ENCODE measurements at regions not wholly inside any gene's neighbourhood (a gene's known extent, or its start where the extent isn't known, plus 50 kb on each side); places are given as distances from the start of the nearest gene placed in this dataset.

DNA sequence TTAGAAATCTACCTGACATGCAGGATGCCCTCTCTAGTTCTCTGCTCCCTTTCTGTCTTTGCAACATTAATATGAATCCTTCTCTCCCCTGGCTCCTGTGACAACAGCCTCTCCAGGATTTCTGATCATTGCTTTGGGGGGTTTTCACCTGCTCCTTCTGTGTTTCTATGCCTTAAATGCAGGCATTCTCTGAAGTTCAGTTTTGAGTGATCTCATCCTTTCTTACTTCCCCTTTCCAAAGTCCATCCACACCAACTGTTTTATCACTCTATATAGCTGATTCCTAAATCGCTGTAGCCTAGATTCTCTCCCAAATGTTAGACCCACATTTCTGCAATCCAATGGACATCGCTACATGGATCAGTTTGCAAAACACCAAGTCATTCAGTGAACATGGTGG is 330.7 kb upstream of the NCAM1 start:
- no peak for TF ChIP-seq CTCF (IDR thresholded peaks at IDR 0.05)
- H3K36me3 ChIP-seq, result no peaks in the 10 kb centered on the region
- H3K9me3 ChIP-seq, result no peaks in the 10 kb centered on the region
- no peak overlapping the region for H3K27ac ChIP-seq
- no peak overlapping the region for H3K4me3 ChIP-seq
- H3K4me1 ChIP-seq (ENCODE audit: control insufficient read depth in 1 of 2, low read depth in 2 of 2), result no peaks in the 10 kb centered on the region
- no peak for DNase-seq (ENCODE audit: low spot score)
- ATAC-seq (ENCODE audit: insufficient number of reproducible peaks, low FRiP score, low read depth), result no peak
- no peaks in the 10 kb centered on the region for H3K27me3 ChIP-seq (replicated peaks; ENCODE audit: insufficient read depth)

DNA sequence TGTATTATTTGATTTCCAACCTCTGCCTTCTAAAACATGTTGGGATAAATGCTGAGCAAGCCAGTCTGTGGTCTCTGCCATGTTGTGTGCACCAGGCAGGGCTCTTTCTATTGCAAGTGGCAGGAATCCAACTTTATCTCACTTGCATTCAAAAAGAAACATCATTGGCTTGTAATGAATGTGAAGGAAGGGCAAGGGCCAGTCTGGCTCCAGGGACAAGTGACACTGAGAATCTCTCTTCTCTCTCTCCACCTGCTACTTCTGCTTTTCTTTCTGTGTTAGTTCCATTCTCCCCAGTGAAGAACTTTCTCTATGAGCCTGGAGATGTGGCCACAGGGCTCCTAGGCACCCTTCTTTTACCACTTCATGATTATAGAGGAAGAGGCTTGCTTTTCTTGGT is 329.9 kb upstream of the NCAM1 start:
- no peaks in the 10 kb centered on the region for H3K36me3 ChIP-seq
- no peak for TF ChIP-seq CTCF (IDR thresholded peaks at IDR 0.05)
- no peak overlapping the region for H3K4me3 ChIP-seq
- ATAC-seq (ENCODE audit: insufficient number of reproducible peaks, low FRiP score, low read depth) (no peak), DNase-seq (ENCODE audit: low spot score) (no peak)
- H3K27ac ChIP-seq, result no peak overlapping the region
- no peaks in the 10 kb centered on the region for H3K9me3 ChIP-seq
- no peaks in the 10 kb centered on the region for H3K4me1 ChIP-seq (ENCODE audit: control insufficient read depth in 1 of 2, low read depth in 2 of 2)
- H3K27me3 ChIP-seq (replicated peaks; ENCODE audit: insufficient read depth), result no peaks in the 10 kb centered on the region

DNA sequence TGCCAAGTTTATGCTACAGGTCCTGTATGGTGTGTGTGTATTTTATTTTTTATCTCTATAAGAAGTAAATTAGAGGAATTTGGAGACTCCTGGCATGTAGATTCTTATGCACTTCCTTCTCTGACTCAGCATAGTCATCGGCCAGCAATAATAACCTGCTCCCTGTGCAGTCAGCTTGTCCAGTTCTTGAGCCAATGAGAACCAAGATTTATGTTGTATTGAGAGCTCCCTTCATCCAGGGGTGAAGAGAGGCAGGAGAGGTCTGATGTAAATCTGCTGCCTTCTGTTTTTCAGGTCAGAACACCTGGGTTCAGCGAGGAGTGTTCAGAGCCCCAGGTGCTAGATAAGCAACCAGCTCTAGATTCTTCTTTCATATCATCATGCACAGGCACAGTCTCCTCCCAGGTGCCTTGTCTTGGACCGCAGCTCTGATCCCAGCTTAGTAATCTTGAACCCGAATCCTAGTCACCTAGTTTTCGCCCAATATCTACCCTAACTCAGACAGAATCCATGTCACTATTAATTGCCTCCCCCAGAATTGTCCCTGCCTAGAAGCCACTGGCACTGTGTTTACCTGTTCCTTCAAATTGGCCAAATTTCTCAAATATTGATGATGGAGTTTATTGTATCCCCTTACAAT is 328.2 kb upstream of the NCAM1 start:
- Histone ChIP-seq H3K4me1 (ENCODE audit: control insufficient read depth in 1 of 2, low read depth in 2 of 2) (no peaks in the 10 kb centered on the region), H3K9me3 (no peaks in the 10 kb centered on the region), H3K27ac (no peak overlapping the region), H3K4me3 (no peak overlapping the region), H3K36me3 (no peaks in the 10 kb centered on the region), H3K27me3 (replicated peaks; ENCODE audit: insufficient read depth) (no peaks in the 10 kb centered on the region)
- ATAC-seq (ENCODE audit: insufficient number of reproducible peaks, low FRiP score, low read depth), result no peak
- DNase-seq (ENCODE audit: low spot score), result no peak
- TF ChIP-seq CTCF (IDR thresholded peaks at IDR 0.05), result no peak

DNA sequence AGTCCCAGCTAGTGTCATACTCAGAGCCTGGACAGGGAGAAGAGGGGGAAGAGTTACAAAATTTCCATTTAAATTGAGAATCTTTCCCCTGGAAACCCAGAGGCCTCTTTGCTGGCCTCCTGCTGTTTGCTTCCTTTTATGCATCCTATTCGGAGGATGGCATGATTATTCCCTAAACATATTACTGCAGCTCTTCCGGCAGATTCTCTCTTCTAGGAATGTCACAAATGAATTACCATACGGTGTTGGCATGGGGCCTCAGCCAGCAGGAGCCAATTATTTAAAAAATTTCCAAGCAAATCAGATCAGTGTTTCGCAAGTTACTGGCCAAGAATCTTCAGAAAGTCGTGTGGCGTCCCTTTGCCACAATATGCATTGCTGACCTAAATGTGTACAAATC is 326.7 kb upstream of the NCAM1 start:
- TF ChIP-seq CTCF (IDR thresholded peaks at IDR 0.05), result no peak
- ATAC-seq (ENCODE audit: insufficient number of reproducible peaks, low FRiP score, low read depth) (no peak), DNase-seq (ENCODE audit: low spot score) (no peak)
- Histone ChIP-seq H3K36me3 (no peaks in the 10 kb centered on the region), H3K27ac (no peak overlapping the region), H3K4me3 (no peak overlapping the region), H3K4me1 (ENCODE audit: control insufficient read depth in 1 of 2, low read depth in 2 of 2) (no peaks in the 10 kb centered on the region), H3K27me3 (replicated peaks; ENCODE audit: insufficient read depth) (no peaks in the 10 kb centered on the region), H3K9me3 (peaks cover 3% of the 10 kb centered on the region)

DNA sequence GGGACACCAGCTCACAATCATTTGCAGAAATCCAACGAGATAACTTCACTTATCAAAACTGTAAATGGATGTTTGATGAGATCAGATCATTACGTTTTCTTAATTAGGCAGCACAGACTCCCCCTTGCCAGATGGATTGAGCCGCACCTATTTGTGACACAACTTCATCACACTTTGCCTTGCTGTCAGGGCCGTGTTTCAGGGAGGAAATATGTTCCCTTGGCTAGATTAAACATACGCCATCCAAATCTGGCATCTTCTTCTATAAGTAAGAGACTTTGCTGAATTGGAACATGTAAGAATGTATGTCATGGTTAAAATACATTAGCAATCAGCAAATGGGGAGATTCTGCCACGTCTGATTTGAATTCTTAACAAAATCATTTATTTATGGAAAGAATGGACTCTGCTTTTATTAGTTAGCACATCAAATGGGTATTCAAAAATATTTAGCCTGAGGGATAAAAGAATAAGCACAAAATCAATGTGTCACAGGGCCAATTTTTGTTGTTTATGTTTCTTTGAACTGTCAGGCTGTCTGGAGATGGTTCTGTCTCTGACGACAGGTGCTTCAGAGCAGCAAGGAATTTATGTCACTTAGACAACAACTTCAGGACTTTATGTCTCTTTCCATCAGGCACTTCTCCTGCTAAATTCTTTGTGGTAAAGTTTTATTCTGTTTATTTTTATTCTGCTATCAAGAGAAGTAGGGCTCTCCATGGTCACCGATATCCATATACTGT is 326.1 kb upstream of the NCAM1 start:
- no peaks in the 10 kb centered on the region for H3K36me3 ChIP-seq
- H3K4me1 ChIP-seq (ENCODE audit: control insufficient read depth in 1 of 2, low read depth in 2 of 2), result no peaks in the 10 kb centered on the region
- no peak overlapping the region for H3K27ac ChIP-seq
- H3K4me3 ChIP-seq, result no peak overlapping the region
- no peak for ATAC-seq (ENCODE audit: insufficient number of reproducible peaks, low FRiP score, low read depth)
- H3K9me3 ChIP-seq, result peaks cover 5% of the 10 kb centered on the region
- no peak for TF ChIP-seq CTCF (IDR thresholded peaks at IDR 0.05)
- DNase-seq (ENCODE audit: low spot score), result no peak
- no peaks in the 10 kb centered on the region for H3K27me3 ChIP-seq (replicated peaks; ENCODE audit: insufficient read depth)
